Endothelial cell of hepatic sinusoid (primary cell): ENCODE measurements at regions not wholly inside any gene's neighbourhood (a gene's known extent, or its start where the extent isn't known, plus 50 kb on each side); places are given as distances from the start of the nearest gene placed in this dataset.
"Not testable (repeated sequence)": the region's sequence is repeated elsewhere in the genome, so short reads cannot be mapped to it uniquely, and the experiment has no call there.

Source experiments
- in situ Hi-C: cut with HindIII; loops from 2 replicates; pipeline ENCODE4 v1.10.0; 2017; ENCODE audit warnings: low sequenced_read_pairs

GRCh38 chr4:154907345-154908045 lies 126.4 kb downstream of the RBM46 start:
- in situ Hi-C loops: not testable (repeated sequence)

DNA sequence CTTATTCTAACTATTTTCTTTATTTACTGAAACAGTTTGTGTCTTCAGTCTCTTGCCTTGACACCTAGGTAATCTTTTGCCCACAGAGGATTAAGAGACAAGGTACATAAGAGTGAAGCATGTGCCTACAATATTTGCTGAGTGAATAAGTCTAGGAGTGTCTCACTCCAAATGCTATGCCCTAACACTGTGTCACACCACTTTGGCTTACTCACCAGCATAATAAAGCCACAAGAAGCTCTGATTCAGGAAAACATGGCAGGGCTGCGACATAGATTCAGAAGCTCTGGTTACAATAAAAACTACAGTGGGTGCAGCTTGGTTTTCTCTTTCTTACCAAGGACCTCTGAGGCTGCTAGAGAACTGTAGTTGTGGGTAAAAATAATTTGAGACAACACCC lies 127.1 kb downstream of the RBM46 start:
- in situ Hi-C loops: no loop called here

GRCh38 chr4:154911097-154911496 lies 130.0 kb downstream of the RBM46 start:
- in situ Hi-C loops: no loop called here

DNA sequence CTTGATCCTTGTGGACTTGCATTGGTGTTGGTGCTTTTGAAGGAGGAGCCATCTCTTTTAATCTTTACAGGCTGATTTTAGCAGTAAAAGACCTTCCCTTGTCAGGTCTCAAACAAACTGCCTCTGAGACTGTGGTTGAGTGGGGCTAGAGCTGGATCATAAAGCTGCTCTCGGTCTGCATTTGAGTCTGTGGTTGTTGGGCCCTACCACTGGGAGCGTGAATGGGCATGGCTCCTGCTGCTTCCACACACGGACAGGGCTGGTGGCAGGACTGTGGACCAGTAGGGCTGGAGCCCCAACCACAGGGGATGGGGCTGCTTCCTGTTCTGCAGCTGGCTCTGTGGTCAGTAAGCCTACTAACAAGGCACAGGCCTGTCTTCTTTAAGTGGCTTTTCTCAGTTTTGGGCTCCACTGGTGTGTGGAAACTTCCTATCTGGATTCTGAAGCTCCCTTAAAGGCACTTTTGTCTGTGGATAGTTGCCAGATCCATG lies 130.6 kb downstream of the RBM46 start:
- in situ Hi-C loops: no loop called here

DNA sequence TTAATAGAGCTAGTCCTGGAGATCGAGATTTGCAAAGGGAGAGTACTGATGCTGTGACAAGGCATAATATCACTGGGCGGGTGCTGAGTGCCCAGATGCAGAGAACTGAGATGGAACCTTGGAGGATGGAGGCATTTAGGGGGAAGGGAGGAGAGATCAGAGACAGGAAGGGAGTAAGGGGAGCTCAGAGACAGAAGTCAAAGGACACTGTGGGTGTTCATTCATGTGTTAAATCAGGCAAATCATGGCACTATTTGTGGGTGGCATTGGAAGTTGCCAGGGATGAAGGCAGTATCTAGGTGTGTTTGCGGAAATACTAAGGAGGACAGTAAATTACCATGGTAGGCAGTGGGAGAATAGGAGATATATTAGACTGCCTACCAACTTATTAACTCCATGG lies 135.0 kb downstream of the RBM46 start:
- in situ Hi-C loops: loop anchor here (5.0 kb wide), 1 partner anchor 36 kb away; no protein-coding TSS in a partner anchor

GRCh38 chr4:154927126-154927680 lies 146.1 kb downstream of the RBM46 start:
- in situ Hi-C loops: no loop called here

- in situ Hi-C loops: no loop called here
These were observed 147.7 kb downstream of the RBM46 start for GRCh38 chr4:154928640-154929257.

GRCh38 chr4:154936873-154937272 lies 155.8 kb downstream of the RBM46 start:
- in situ Hi-C loops: loop anchor here (5.0 kb wide), 1 partner anchor 35 kb away; no protein-coding TSS in a partner anchor

DNA sequence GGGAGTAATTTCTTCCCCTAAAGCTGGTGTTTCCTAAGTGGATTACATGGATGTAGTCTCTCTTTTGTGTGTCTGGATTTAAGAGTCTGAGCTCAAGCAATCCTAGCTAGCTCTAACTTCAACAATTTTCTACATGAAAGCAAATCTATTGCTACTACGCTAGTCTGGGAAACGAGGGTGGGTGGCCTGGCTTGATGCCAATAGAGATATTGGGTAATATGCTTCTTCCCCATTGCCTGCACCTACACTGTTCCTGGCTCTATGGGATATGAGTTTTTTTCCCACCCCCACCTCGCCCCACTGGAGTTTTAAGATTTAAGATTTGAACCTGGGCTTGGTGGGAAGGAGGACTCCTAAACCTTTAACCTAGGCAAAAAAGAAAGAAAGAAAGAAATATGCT lies 158.8 kb downstream of the RBM46 start:
- in situ Hi-C loops: loop anchor here (5.0 kb wide), 1 partner anchor 38 kb away; no protein-coding TSS in a partner anchor

DNA sequence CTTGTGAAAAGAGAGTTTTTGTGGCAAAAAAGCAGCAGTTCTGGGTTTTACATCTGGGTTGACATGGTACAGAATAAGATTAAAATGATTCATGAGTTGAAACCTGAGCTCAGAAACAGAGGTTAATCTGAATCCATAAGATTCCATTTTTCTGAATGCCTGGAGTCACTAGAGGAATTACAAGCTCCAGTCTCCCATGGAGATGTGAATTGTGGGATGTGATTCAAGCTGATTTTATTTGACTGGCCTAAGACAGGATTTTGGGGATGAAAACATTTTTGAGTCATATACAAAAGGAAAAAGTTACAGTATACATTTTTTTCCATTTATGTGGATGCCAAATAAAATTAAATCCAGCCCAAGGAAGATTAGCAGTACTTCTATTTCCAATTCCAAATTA lies 161.1 kb downstream of the RBM46 start:
- in situ Hi-C loops: no loop called here

DNA sequence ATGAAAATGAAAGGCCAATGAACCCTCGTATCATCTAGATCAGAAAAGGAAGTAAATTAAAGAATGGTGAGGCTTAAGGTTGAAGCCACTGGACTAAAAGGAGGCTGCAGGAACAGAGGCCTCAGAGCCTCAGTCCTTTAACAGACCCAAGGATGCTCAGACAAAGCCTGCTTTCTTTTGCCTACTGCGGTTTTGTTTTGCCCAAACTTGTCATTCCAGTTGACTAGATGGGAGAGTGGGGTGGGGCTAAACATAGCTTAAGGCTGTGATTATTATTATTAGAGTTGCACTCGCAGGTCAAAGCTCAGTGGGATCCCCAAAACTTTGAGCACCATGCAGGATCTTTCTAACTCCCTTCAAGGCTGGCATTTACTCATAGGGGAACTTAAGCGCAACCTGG lies 163.9 kb downstream of the RBM46 start:
- in situ Hi-C loops: no loop called here

DNA sequence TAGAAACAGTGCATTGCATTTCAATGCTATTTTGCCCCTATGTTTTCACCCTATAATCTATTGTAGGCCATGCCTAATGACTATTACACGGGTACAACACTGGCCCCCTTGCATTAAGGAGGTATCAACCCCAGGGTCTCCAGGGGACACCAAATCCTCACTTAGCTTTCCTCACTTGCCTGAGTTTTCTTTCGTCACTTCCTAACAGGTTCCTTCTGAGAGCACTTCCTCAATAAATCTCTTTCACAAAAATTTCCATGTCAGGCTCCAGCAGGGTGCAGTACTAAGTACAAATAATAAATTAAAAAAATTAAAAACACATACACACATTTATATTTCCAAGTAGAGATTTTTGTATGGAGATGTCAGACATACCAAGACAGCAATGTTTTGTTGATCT lies 165.0 kb downstream of the RBM46 start:
- in situ Hi-C loops: no loop called here

GRCh38 chr4:154953691-154954090 lies 172.6 kb downstream of the RBM46 start:
- in situ Hi-C loops: loop anchor here (5.0 kb wide), 1 partner anchor 36 kb away; no protein-coding TSS in a partner anchor

GRCh38 chr4:154954117-154954516 lies 173.0 kb downstream of the RBM46 start:
- in situ Hi-C loops: loop anchor here (5.0 kb wide), 1 partner anchor 37 kb away; no protein-coding TSS in a partner anchor

- in situ Hi-C loops: no loop called here
These were observed 177.0 kb downstream of the RBM46 start for GRCh38 chr4:154958121-154958520.

GRCh38 chr4:154958621-154959358 lies 177.7 kb downstream of the RBM46 start:
- in situ Hi-C loops: no loop called here

- in situ Hi-C loops: no loop called here
These were observed 178.7 kb downstream of the RBM46 start for GRCh38 chr4:154959756-154960155.

DNA sequence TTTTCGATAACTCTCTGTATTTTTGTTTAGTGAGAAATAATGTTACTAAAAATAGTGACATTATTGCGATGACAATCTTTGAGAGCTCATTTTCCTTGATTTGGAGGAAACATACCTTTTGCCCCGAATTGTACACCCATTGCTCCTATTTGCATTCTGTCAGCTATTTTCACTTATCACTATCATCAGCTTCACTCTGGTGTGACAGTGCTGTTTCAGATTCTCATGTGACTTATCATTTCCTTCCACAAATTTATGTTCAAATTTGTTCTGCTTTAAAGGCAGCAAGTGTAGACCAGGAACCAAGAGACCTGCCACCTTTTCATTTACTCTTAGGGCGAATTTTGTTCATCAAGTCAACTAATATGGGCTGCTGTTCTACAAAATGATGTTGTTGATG lies 179.4 kb downstream of the RBM46 start:
- in situ Hi-C loops: no loop called here

DNA sequence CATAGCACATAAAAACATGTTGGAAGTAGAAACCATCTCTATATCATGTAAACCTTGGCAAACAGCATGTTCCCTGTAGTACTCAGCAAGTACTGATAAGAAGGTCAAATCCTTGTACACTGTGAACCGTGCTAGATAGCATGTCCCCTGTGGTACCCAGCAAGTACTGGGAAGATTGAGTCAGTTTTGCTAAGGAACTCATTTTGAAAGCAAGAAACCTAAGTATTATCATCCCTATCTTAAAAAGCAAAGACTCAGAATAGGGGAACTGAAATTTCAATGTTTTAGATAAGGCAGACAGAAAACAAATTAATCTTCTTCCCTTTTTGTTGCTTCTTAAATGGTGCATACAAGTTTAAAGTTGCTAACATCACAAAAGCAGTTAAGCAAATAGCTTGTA lies 180.2 kb downstream of the RBM46 start:
- in situ Hi-C loops: no loop called here

- in situ Hi-C loops: no loop called here
These were observed 192.4 kb downstream of the RBM46 start for GRCh38 chr4:154973244-154974035.
